Bronchial epithelial cell (primary cell): ENCODE measurements at regions not wholly inside any gene's neighbourhood (a gene's known extent, or its start where the extent isn't known, plus 50 kb on each side); places are given as distances from the start of the nearest gene placed in this dataset.

ENCODE experiments used
- DNase-seq: peaks from one replicate; pipeline ENCODE4 v3.0.0-alpha.2; 2010; ENCODE audit warnings: low read depth
- FAIRE-seq: peaks from 2 replicates; lab custom pipeline; 2011; peaks lifted over from hg19 to GRCh38; lab: Jason Lieb, UNC
- H3K27me3 ChIP-seq: 2 replicates; pipeline ENCODE4 v1.5.1; 2011; ENCODE audit warnings: low read length; ENCODE audit not compliant: control insufficient read depth, insufficient read depth
- H3K36me3 ChIP-seq: 2 replicates; pipeline ENCODE4 v1.5.1; 2011; ENCODE audit warnings: low read length; ENCODE audit not compliant: control insufficient read depth, insufficient read depth
- H3K4me3 ChIP-seq: 2 replicates; pipeline ENCODE4 v1.5.1; 2011; ENCODE audit warnings: mild to moderate bottlenecking, low read depth, low read length, control low read depth
- TF ChIP-seq, protein P1 (sequence below): IDR thresholded peaks from 2 replicates; pipeline ENCODE4 v1.5.1; 2011; ENCODE audit warnings: mild to moderate bottlenecking, moderate library complexity, low read length, control low read depth, inconsistent platforms; ENCODE audit not compliant: insufficient read depth, severe bottlenecking

DNA sequence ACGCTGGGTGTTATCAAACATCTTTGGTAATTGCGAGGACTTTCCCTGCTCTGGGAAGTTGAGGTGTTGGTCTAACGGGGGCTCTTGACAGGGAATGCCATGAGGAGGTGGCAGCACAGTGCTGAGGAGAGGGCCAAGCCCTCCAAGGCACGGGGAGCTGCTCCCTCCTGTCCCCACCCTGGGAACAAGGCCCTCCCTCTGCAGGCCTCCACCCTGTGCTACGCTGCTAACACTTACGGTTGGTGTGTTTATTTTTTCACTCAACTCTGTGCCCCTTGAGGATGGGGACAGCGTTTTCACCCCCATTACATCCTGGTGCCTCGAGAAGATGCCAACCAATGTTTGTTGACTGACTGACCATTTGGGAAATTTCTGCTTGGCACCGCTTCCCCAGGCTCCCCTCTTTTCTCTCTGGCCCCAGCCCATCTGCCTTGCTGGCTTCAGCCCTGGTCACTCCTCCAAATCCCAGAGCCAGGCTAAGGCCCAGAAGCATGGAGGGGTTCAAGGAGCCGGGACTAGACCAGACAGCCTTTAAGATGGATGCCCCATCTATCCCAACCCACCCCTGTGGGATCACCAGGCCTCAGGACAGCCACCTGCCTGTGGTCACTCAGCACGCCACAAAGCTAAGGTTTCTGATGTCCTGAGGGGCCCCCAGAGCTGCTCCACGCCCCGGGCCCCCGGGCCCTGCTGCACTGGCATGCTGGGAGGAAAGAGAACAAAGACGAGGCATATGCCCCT, 125.7 kb downstream of the BARX1 start:
- no peak for FAIRE-seq
- Histone ChIP-seq H3K4me3 (no peak overlapping the region), H3K36me3 (no peaks in the 10 kb centered on the region), H3K27me3 (no peaks in the 10 kb centered on the region)
- no peak for DNase-seq
- TF ChIP-seq, protein P1, sequence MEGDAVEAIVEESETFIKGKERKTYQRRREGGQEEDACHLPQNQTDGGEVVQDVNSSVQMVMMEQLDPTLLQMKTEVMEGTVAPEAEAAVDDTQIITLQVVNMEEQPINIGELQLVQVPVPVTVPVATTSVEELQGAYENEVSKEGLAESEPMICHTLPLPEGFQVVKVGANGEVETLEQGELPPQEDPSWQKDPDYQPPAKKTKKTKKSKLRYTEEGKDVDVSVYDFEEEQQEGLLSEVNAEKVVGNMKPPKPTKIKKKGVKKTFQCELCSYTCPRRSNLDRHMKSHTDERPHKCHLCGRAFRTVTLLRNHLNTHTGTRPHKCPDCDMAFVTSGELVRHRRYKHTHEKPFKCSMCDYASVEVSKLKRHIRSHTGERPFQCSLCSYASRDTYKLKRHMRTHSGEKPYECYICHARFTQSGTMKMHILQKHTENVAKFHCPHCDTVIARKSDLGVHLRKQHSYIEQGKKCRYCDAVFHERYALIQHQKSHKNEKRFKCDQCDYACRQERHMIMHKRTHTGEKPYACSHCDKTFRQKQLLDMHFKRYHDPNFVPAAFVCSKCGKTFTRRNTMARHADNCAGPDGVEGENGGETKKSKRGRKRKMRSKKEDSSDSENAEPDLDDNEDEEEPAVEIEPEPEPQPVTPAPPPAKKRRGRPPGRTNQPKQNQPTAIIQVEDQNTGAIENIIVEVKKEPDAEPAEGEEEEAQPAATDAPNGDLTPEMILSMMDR = no peak

DNA sequence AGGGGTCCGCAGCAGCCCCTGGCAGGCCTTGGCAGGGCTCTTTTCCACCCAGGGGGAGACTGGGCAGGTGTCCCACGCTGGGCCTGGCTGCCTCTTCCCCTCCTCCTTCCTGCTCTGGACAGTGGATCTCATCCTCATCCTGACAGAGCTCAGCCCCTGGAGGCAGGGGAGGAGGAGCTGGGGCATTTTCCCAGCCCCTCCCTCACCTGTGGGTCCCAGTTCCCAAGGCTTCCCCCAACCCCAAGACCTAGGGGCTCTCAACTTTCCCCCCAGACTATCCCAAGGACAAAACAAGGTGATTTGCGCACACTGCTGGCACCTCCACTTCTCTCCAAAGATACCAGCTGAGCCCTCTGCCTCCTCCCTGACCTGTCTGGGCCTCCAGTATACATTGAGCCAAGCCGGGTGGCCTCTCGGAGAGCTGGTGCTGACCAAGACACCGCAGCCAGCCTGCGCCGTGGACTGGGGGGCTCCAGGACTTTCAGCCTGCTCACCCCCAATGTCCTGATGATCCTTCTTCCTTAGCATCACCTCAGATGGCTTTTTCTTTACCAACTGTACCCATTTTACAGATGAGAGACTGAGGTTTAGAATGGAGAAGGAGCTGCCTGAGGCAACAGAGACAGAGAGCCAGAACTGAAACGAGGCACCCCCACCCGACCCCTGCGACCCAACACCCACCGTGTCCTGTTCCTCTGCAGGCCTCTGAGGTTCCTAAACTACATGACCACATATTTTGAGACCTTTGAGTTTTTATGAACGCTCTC, 126.6 kb downstream of the BARX1 start:
- Histone ChIP-seq H3K4me3 (no peak overlapping the region), H3K27me3 (no peaks in the 10 kb centered on the region), H3K36me3 (no peaks in the 10 kb centered on the region)
- DNase-seq = no peak
- TF ChIP-seq, protein P1 = no peak
- FAIRE-seq = no peak

DNA sequence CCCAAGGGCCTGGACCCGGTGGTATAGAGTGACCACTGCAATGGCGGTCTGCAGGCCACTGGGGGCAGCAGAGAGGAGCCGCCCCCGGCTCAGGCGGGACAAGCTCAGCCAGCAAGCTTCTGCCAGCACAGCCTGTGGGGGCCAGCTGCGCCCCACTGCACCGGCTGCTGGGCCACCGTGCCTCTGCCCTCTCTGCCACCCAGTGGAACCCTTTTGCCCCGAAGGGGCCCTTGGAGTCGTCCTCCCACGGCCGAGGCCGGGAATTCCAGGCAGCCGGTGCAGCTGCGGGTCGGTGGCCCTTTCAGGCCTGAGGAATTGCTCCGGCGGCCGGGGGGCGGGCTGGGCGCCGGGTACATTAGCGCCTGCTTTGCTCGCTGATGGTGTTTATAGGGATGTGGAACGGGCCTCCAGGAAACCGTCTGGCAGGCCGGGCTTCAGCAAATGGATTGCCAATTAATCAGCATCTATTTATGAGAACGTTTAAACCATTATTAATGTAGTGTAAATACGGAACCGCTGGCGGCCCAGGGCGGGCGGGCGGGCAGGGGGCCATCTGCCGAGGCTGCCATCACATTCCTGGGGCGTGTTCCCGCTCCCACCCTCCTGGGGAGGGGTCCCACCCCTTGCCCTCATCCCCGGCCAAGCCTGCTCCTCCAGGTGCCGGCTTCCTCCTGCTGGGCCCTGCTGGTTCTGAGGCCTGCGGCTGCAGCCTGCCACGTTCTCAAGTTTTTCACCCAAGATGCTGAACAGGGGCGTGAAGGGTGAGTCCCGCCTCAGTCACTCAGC, 127.4 kb downstream of the BARX1 start:
- Histone ChIP-seq H3K4me3 (no peak overlapping the region), H3K36me3 (no peaks in the 10 kb centered on the region), H3K27me3 (no peaks in the 10 kb centered on the region)
- FAIRE-seq = no peak
- TF ChIP-seq, protein P1 = peak; percentile 71
- DNase-seq = peak; percentile 18

DNA sequence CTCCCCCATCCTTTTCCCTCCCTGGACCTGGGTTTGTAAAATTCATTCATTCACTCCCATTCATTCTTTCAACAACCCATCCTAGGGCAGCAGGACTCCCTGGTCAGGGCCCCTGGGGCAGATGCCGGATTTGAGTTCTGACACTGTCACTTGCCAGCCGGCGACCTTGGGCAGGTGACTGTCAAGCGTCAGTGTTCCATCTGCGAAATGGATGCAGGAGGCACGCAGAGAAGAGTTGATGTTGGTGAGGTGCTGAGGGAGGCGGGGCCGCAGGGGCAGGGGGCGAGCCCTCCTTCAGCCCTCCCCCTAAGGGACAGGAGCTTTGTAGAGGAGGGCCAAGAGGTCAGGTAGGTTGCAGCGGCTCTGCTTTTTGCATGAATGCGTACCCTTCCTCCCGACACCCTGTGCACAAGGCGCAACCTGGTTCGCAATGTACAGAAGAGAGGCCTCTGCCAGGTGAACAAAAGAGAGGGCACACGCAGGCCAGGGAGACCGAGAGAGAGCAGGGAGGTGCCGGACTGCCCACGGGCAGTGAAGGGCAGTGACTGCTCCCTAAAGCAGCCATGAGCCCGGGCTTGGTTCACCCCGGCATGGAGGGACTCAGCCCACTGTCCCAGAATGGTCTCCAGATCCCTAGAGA, 128.1 kb downstream of the BARX1 start:
- Histone ChIP-seq H3K36me3 (no peaks in the 10 kb centered on the region), H3K4me3 (no peak overlapping the region), H3K27me3 (no peaks in the 10 kb centered on the region)
- TF ChIP-seq, protein P1 = no peak
- no peak for FAIRE-seq
- no peak for DNase-seq

DNA sequence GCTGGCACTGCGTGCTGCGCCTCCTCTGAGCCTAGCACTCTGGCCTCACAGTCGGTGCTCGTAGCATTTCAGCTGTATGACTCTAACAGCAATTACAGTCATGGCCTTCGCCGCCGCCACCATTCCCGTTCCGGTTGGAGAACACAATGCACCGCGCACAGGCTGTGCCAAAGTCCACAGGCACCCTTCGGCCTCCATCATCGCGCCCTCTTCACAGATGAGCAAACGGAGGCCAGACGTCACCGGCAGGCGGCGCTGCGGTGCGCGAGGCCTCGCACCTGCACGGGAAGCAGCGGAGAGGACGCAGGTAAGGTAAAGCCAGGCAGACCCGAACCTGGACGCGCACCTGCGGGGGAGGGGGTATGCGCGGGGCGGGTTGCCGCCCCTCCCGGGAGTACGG, 128.9 kb downstream of the BARX1 start:
- DNase-seq = no peak
- no peak for FAIRE-seq
- Histone ChIP-seq H3K36me3 (no peaks in the 10 kb centered on the region), H3K4me3 (no peak overlapping the region), H3K27me3 (no peaks in the 10 kb centered on the region)
- TF ChIP-seq, protein P1 = peak; percentile 40
